Breast epithelium (tissue), 4 donors: ENCODE measurements at regions not wholly inside any gene's neighbourhood (a gene's known extent, or its start where the extent isn't known, plus 50 kb on each side); places are given as distances from the start of the nearest gene placed in this dataset.

Source experiments
- DNase-seq, 2 donors: peaks; one replicate each; pipeline ENCODE4 v3.0.0-alpha.2; 2019; ENCODE audit warnings: low spot score in 2 of 2
- H3K27ac ChIP-seq, 2 donors: fragments of 200-600 bp; sonication (generic) in 1 of 2; one replicate each; pipeline ENCODE4 v1.5.1; 2016 to 2019; ENCODE audit warnings: mild to moderate bottlenecking in 1 of 2
- H3K27me3 ChIP-seq, 2 donors: fragments of 200-600 bp; sonication (generic) in 1 of 2; one replicate each; pipeline versions ENCODE4 v1.5.1 to v1.6.0; 2017 to 2019; ENCODE audit warnings: control low read depth in 1 of 2, mild to moderate bottlenecking in 1 of 2
- H3K36me3 ChIP-seq: fragments of 200-600 bp; one replicate; pipeline ENCODE4 v1.5.1; 2019
- H3K4me1 ChIP-seq, 2 donors: fragments of 200-600 bp; sonication (generic); one replicate each; pipeline ENCODE4 v1.5.1; 2016 to 2019; ENCODE audit warnings: control low read depth in 1 of 2
- H3K4me3 ChIP-seq, 3 donors: fragments of 200-600 bp; sonication (generic); 1 replicate in 2 of 3; 2 replicates in 1 of 3; pipeline ENCODE4 v1.5.1; 2016 to 2019; ENCODE audit warnings: mild to moderate bottlenecking in 3 of 3, moderate library complexity in 2 of 3
- H3K9me3 ChIP-seq, 2 donors: fragments of 200-600 bp; sonication (generic) in 1 of 2; one replicate each; pipeline ENCODE4 v1.5.1; 2016 to 2019; ENCODE audit warnings: control low read depth in 1 of 2
- CTCF ChIP-seq, 3 donors: fragments of 450-650 bp; IDR thresholded peaks; one replicate each; pipeline ENCODE4 v1.5.1; 2016 to 2017; ENCODE audit warnings: antibody characterized with exemption in 3 of 3, mild to moderate bottlenecking in 3 of 3, moderate library complexity in 3 of 3
- POLR2A ChIP-seq: fragments of 450-650 bp; IDR thresholded peaks from one replicate; pipeline ENCODE4 v1.6.1; 2016; ENCODE audit warnings: antibody characterized with exemption, mild to moderate bottlenecking, moderate library complexity
- POLR2AphosphoS5 ChIP-seq, 3 donors: sonication (generic); formaldehyde crosslinking; IDR thresholded peaks; one replicate each; pipeline ENCODE4 v1.6.1; 2017; ENCODE audit warnings: antibody characterized with exemption in 3 of 3
- intact Hi-C: fragments of 100-400 bp; cut with DNase I; formaldehyde crosslinking; loops from one replicate; pipeline ENCODE4 v1.15.1; 2023; ENCODE audit warnings: low total_unique reads

GRCh38 chr5:93359296-93359959 is 221.6 kb downstream of the NR2F1-AS1 start:
- DNase-seq, result no peak
- no peak for TF ChIP-seq POLR2AphosphoS5 (IDR thresholded peaks at IDR 0.05)
- no peak for TF ChIP-seq POLR2A
- no peak for TF ChIP-seq CTCF (IDR thresholded peaks at IDR 0.05)
- no peaks in the 10 kb centered on the region for H3K9me3 ChIP-seq
- H3K4me1 ChIP-seq, result no peaks in the 10 kb centered on the region
- peak overlapping the region in 1 of 2 donors; percentile 12 for H3K27ac ChIP-seq
- H3K27me3 ChIP-seq, result no peaks in the 10 kb centered on the region
- no peaks in the 10 kb centered on the region for H3K36me3 ChIP-seq
- intact Hi-C loops, result no loop called here
- no peak overlapping the region for H3K4me3 ChIP-seq

GRCh38 chr5:93358176-93358575 is 222.8 kb downstream of the NR2F1-AS1 start:
- no peak for DNase-seq
- Histone ChIP-seq H3K27me3 (no peaks in the 10 kb centered on the region), H3K27ac (no peak overlapping the region), H3K36me3 (no peaks in the 10 kb centered on the region), H3K4me3 (no peak overlapping the region), H3K4me1 (no peaks in the 10 kb centered on the region), H3K9me3 (no peaks in the 10 kb centered on the region)
- no peak for TF ChIP-seq POLR2AphosphoS5 (IDR thresholded peaks at IDR 0.05)
- no peak for TF ChIP-seq POLR2A
- TF ChIP-seq CTCF (IDR thresholded peaks at IDR 0.05), result no peak
- intact Hi-C loops, result no loop called here

GRCh38 chr5:93357686-93358085 is 223.3 kb downstream of the NR2F1-AS1 start:
- DNase-seq, result no peak
- intact Hi-C loops, result no loop called here
- no peak for TF ChIP-seq CTCF (IDR thresholded peaks at IDR 0.05)
- TF ChIP-seq POLR2A, result no peak
- no peak for TF ChIP-seq POLR2AphosphoS5 (IDR thresholded peaks at IDR 0.05)

GRCh38 chr5:93355691-93356090 is 225.3 kb downstream of the NR2F1-AS1 start:
- Histone ChIP-seq H3K4me1 (no peaks in the 10 kb centered on the region), H3K9me3 (no peaks in the 10 kb centered on the region), H3K27ac (no peak overlapping the region), H3K36me3 (no peaks in the 10 kb centered on the region), H3K4me3 (no peak overlapping the region), H3K27me3 (no peaks in the 10 kb centered on the region)
- TF ChIP-seq POLR2A, result no peak
- TF ChIP-seq CTCF (IDR thresholded peaks at IDR 0.05), result no peak
- no peak for TF ChIP-seq POLR2AphosphoS5 (IDR thresholded peaks at IDR 0.05)
- intact Hi-C loops, result no loop called here
- no peak for DNase-seq

More at GRCh38 chr5:93357686-93358085, 223.3 kb downstream of the NR2F1-AS1 start:
- Histone ChIP-seq H3K36me3 (no peaks in the 10 kb centered on the region), H3K27ac (no peak overlapping the region), H3K27me3 (no peaks in the 10 kb centered on the region), H3K4me3 (no peak overlapping the region), H3K4me1 (no peaks in the 10 kb centered on the region), H3K9me3 (no peaks in the 10 kb centered on the region)

- Histone ChIP-seq H3K4me1 (no peaks in the 10 kb centered on the region), H3K27ac (no peak overlapping the region), H3K27me3 (no peaks in the 10 kb centered on the region), H3K9me3 (no peaks in the 10 kb centered on the region), H3K36me3 (no peaks in the 10 kb centered on the region), H3K4me3 (no peak overlapping the region)
- no peak for TF ChIP-seq CTCF (IDR thresholded peaks at IDR 0.05)
- TF ChIP-seq POLR2AphosphoS5 (IDR thresholded peaks at IDR 0.05), result no peak
- DNase-seq, result no peak
- intact Hi-C loops, result no loop called here
These were observed 228.8 kb downstream of the NR2F1-AS1 start for GRCh38 chr5:93352186-93352585.
